GM19023 (cell line): ENCODE measurements at regions not wholly inside any gene's neighbourhood (a gene's known extent, or its start where the extent isn't known, plus 50 kb on each side); places are given as distances from the start of the nearest gene placed in this dataset.
"Not testable (repeated sequence)": the region's sequence is repeated elsewhere in the genome, so short reads cannot be mapped to it uniquely, and the experiment has no call there.

Source experiments
- ATAC-seq: cut with Tn5 transposase; IDR thresholded peaks from one replicate; pipeline ENCODE4 v1.9.1; 2021; ENCODE audit warnings: mild to moderate bottlenecking, moderate library complexity; ENCODE audit not compliant: unreplicated experiment

GRCh38 chr15:38797506-38797905 is 232.9 kb upstream of the RASGRP1 start:
- ATAC-seq = not testable (repeated sequence)

GRCh38 chr15:38799202-38799601 is 234.6 kb upstream of the RASGRP1 start:
- ATAC-seq = not testable (repeated sequence)

- ATAC-seq = no peak
Measured at GRCh38 chr15:38809621-38810020, 245.0 kb upstream of the RASGRP1 start.

- ATAC-seq = no peak
Measured at GRCh38 chr15:38810686-38811085, 246.1 kb upstream of the RASGRP1 start.

GRCh38 chr15:38814254-38814653 is 249.6 kb upstream of the RASGRP1 start:
- not testable (repeated sequence) for ATAC-seq

GRCh38 chr15:38814891-38815290 is 250.3 kb upstream of the RASGRP1 start:
- no peak for ATAC-seq

- peak; percentile 86 for ATAC-seq
Measured at GRCh38 chr15:38817427-38818156, 253.0 kb upstream of the RASGRP1 start.

- ATAC-seq = peak; percentile 6
Measured at GRCh38 chr15:38818157-38818790, 253.7 kb upstream of the RASGRP1 start.

GRCh38 chr15:38819387-38819950 is 254.9 kb upstream of the RASGRP1 start:
- ATAC-seq = no peak

GRCh38 chr15:38823263-38823662 is 258.6 kb upstream of the RASGRP1 start:
- ATAC-seq = no peak

GRCh38 chr15:38824719-38825118 is 260.1 kb upstream of the RASGRP1 start:
- no peak for ATAC-seq

- ATAC-seq = no peak
Measured at GRCh38 chr15:38826880-38827279, 262.3 kb upstream of the RASGRP1 start.

- ATAC-seq = no peak
Measured at GRCh38 chr15:38828031-38828532, 263.5 kb upstream of the RASGRP1 start.

GRCh38 chr15:38829086-38829485 is 264.5 kb upstream of the RASGRP1 start:
- ATAC-seq = no peak

- no peak for ATAC-seq
Measured at GRCh38 chr15:38842226-38842625, 277.6 kb upstream of the RASGRP1 start.

GRCh38 chr15:38843051-38843501 is 278.5 kb upstream of the RASGRP1 start:
- no peak for ATAC-seq

GRCh38 chr15:38843736-38844590 is 279.3 kb upstream of the RASGRP1 start:
- no peak for ATAC-seq

GRCh38 chr15:38844736-38845135 is 280.1 kb upstream of the RASGRP1 start:
- no peak for ATAC-seq

- no peak for ATAC-seq
Measured at GRCh38 chr15:38846346-38846745, 281.7 kb upstream of the RASGRP1 start.

GRCh38 chr15:38847666-38848065 is 283.1 kb upstream of the RASGRP1 start:
- no peak for ATAC-seq

- no peak for ATAC-seq
Measured at GRCh38 chr15:38849046-38849445, 284.4 kb upstream of the RASGRP1 start.
